ENCODE measurements at regions not wholly inside any gene's neighbourhood (a gene's known extent, or its start where the extent isn't known, plus 50 kb on each side); places are given as distances from the start of the nearest gene placed in this dataset.
"Not testable (repeated sequence)": the region's sequence is repeated elsewhere in the genome, so short reads cannot be mapped to it uniquely, and the experiment has no call there.

DNA sequence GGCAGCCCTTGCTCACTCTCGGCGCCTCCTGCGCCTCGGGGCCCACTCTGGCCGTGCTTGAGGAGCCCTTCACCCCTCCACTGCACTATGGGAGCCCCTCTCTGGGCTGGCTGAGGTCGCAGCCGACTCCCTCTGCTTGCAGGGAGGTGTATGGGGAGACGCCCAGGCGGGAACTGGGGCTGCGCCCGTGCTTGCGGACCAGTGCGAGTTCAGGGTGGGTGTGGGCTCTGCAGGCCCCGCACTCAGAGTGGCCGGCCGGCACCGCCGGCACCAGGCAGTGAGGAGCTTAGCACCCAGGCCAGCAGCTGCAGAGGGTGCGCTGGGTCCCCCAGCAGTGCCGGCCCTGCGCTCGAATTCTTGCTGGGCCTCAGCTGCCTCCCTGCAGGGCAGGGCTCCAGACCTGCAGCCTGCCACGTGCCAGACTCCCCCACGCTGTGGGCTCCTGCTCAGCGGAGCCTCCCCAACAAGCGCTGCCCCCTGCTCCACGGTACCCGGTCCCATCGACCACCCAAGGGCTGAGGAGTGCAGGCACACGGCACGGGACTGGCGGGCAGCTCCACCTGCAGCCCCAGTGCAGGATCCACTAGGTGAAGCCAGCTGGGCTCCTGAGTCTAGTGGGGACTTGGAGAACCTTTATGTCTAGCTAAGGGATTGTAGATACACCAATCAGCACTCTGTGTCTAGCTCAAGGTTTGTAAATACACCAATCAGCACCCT lies 54.0 kb upstream of the WWC2 start:
- H3K4me3 Mint-ChIP-seq; DNase-seq; ATAC-seq (replicated peaks); H3K36me3 Mint-ChIP-seq (ENCODE audit: insufficient read depth); H3K4me1 Mint-ChIP-seq (ENCODE audit: low read depth in 2 of 2); H3K9me3 Mint-ChIP-seq; H3K27ac Mint-ChIP-seq: not testable (repeated sequence)
- H3K27me3 Mint-ChIP-seq: peaks cover 23 to 36% of the 10 kb centered on the region in 2 donors

DNA sequence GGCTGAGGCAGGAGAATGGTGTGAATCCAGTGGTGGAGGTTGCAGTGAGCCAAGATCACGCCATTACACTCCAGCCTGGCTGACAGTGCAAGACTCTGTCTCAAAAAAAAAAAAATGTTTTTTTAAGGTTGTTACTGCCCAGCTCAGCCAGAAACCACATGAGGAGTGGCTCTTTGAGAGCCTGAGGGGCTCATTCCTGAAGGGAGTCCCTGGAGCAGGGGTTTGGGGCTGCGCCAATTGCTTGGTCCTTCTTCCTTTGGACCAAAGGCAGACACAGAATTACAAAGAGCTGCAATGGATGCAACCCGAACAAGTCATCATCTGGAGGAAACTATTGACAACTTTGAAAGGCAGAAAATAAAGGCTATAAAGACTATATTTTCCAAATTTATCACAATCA lies 60.6 kb upstream of the WWC2 start:
- Mint-ChIP-seq H3K9me3 (no peaks in the 10 kb centered on the region), H3K36me3 (ENCODE audit: insufficient read depth) (no peaks in the 10 kb centered on the region), H3K27me3 (peaks cover 25 to 27% of the 10 kb centered on the region in 2 donors), H3K4me3 (no peak overlapping the region), H3K4me1 (ENCODE audit: low read depth in 2 of 2) (no peaks in the 10 kb centered on the region), H3K27ac (no peak overlapping the region)
- DNase-seq (no peak), ATAC-seq (replicated peaks) (no peak)

DNA sequence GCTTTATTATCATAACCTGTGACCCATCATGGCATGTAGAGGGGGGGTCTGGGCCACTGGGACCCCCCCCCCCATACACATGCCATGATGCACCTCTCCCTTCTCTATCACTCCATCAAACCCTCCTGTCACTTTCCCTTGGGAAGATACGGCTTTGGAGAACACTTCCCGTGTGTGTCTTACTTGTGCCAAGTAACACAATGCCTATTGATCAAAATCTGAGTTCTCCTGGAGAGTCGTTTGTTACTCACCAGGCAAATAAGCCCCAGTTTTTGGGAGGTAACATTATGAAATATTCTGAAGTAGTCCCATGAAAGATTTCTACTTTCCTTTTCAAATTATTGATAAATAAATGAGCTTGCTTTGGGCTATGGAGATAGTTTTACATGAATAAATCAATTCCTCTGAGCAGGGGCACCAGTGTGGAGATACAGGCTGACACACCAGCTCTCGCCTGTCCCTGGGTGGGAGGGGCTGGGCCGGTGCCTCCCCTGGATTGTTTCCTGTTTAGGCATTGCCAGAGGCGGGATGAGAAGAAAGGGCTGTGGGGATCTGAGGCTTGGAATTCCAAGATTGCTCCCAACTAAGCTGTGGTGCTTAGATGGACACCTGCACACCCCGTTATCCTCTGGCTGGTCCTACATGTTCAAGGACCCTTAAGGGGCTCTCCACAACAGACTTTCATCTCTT lies 63.2 kb upstream of the WWC2 start:
- Mint-ChIP-seq H3K4me3 (no peak overlapping the region), H3K36me3 (ENCODE audit: insufficient read depth) (no peaks in the 10 kb centered on the region), H3K9me3 (no peaks in the 10 kb centered on the region), H3K27ac (no peak overlapping the region), H3K4me1 (ENCODE audit: low read depth in 2 of 2) (no peaks in the 10 kb centered on the region), H3K27me3 (peaks cover 26 to 27% of the 10 kb centered on the region in 2 donors)
- ATAC-seq (replicated peaks) (no peak), DNase-seq (no peak)

DNA sequence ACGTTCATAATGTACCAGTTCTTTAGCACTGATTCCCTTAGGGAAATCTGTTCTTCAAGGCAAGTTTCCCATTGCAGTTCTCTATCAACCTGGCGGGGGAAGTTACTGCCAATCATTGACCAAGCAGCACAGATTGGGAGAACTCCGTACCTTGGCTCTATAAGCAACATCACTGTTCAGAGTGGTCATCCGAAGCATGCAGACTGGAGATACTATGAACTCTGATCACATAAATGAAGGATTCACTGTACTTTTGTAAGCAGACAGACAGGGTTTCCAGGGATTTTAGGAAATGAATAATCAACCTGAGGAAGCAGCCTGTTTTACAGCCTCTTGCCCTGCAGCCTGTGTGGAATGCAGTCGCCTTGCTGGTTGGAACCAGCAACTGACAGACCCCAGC lies 63.8 kb upstream of the WWC2 start:
- H3K4me1 Mint-ChIP-seq (ENCODE audit: low read depth in 2 of 2): no peaks in the 10 kb centered on the region
- peaks cover 27 to 30% of the 10 kb centered on the region in 2 donors for H3K27me3 Mint-ChIP-seq
- H3K27ac Mint-ChIP-seq: no peak overlapping the region
- no peak for DNase-seq
- H3K36me3 Mint-ChIP-seq (ENCODE audit: insufficient read depth): no peaks in the 10 kb centered on the region
- no peaks in the 10 kb centered on the region for H3K9me3 Mint-ChIP-seq
- ATAC-seq (replicated peaks): no peak
- H3K4me3 Mint-ChIP-seq: no peak overlapping the region

DNA sequence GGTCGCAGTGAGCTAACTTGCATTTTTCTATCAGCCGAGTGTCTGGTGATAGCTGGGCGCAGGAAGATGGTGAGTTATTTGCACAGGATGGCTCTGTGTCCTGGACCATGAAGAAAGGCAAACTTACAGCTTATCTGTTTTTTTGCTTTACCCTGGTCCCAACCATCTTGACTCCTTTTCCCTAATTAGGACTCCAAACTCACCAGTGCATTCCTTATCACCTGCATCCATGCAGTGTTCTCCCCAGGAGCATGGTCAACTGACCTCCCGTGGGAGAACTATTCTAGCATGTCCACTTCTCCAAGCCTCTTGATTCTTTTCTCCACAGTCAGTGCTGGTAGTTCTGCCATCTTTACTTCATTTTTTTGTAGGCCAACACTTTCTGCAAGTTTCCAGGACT lies 68.2 kb upstream of the WWC2 start:
- no peaks in the 10 kb centered on the region for H3K9me3 Mint-ChIP-seq
- no peaks in the 10 kb centered on the region for H3K4me1 Mint-ChIP-seq (ENCODE audit: low read depth in 2 of 2)
- no peak overlapping the region for H3K27ac Mint-ChIP-seq
- ATAC-seq (replicated peaks): no peak
- no peaks in the 10 kb centered on the region for H3K36me3 Mint-ChIP-seq (ENCODE audit: insufficient read depth)
- H3K27me3 Mint-ChIP-seq: peaks cover 18 to 28% of the 10 kb centered on the region in 2 donors
- H3K4me3 Mint-ChIP-seq: no peak overlapping the region
- DNase-seq: no peak

DNA sequence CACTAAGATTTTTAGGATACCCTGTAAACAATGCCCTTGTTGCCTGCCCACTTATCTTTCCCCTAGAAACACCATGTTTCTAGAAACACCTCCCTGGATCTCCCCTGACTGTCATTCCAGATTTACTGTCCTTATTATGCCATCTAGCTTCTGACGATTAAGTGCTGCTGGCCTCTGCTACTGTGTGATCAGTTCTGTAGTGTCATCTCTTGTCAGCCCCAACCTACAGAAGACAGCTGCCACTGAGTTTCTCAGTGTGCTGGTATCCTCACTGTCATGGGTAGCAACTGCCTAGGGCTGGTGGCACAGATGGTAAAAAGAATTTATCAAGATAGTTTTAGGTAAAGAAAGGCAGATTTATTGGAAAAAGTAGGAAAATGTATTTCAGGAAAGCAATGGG lies 68.7 kb upstream of the WWC2 start:
- Mint-ChIP-seq H3K4me3 (no peak overlapping the region), H3K4me1 (ENCODE audit: low read depth in 2 of 2) (no peaks in the 10 kb centered on the region), H3K27ac (no peak overlapping the region), H3K36me3 (ENCODE audit: insufficient read depth) (no peaks in the 10 kb centered on the region), H3K9me3 (no peaks in the 10 kb centered on the region), H3K27me3 (peaks cover 14 to 28% of the 10 kb centered on the region in 2 donors)
- DNase-seq (no peak), ATAC-seq (replicated peaks) (no peak)

DNA sequence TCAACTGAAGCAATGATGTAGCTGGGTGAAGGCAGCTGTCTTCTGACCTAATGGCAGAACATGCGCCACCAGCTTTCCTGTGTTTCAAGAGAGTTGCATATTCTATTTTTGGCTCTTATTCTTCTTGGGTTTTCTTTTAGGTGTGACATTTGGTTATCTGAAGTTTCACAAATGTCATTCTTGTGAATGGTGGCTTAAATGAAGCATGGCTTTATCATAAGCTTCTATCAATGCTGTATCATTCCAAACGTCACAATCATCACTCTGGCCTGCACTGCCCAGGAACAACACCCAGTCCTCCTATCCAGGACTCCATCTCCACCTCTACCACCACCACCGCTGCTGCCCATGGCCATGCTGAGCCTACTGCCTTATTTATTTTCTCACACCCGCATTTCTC lies 69.7 kb upstream of the WWC2 start:
- no peaks in the 10 kb centered on the region for H3K36me3 Mint-ChIP-seq (ENCODE audit: insufficient read depth)
- DNase-seq (no peak), ATAC-seq (replicated peaks) (no peak)
- no peak overlapping the region for H3K27ac Mint-ChIP-seq
- H3K4me1 Mint-ChIP-seq (ENCODE audit: low read depth in 2 of 2): no peaks in the 10 kb centered on the region
- no peak overlapping the region for H3K4me3 Mint-ChIP-seq
- peaks cover 10 to 28% of the 10 kb centered on the region in 2 donors for H3K27me3 Mint-ChIP-seq
- no peaks in the 10 kb centered on the region for H3K9me3 Mint-ChIP-seq

DNA sequence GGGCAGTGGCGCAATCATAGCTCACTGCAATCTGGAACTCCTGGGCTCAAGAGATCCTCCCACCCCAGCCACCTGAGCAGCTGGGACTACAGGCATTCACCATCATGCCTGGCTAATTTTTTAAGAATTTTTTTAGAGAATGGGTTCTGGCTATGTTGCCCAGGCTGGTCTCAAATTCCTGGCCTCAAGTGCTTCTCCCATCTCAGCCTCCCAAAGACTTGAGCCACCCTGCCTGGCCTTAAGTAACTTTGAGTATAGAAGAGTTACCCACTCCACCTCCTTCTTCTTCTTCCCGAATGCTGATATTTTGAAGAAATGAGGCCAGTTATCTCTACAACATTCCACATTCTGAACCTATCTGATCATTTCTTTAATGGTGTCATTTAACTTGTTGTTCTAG lies 72.4 kb upstream of the WWC2 start:
- Mint-ChIP-seq H3K36me3 (ENCODE audit: insufficient read depth) (no peaks in the 10 kb centered on the region), H3K9me3 (no peaks in the 10 kb centered on the region), H3K27me3 (peaks cover 13 to 34% of the 10 kb centered on the region in 2 donors), H3K27ac (no peak overlapping the region), H3K4me3 (no peak overlapping the region), H3K4me1 (ENCODE audit: low read depth in 2 of 2) (no peaks in the 10 kb centered on the region)
- ATAC-seq (replicated peaks) (no peak), DNase-seq (no peak)

DNA sequence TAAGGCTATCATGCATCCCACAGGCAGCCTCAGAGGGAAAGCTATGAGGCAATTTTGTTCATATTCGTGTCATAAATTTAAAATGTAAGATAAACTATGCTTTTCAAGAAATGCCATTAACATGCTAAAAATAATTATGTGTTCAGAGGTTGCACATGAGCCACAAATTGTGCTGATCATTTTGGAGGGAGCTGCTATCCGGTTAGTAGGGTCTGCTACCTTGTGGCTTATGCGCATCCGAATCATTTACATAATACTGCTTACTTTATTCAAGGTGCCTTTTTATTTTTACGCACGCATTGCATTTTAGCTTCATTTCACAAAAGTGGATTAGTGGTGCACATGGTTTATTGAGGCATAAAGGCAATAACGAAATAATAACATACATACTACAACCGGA lies 76.4 kb upstream of the WWC2 start:
- DNase-seq (no peak), ATAC-seq (replicated peaks) (no peak)
- H3K4me3 Mint-ChIP-seq: no peak overlapping the region
- H3K9me3 Mint-ChIP-seq: no peaks in the 10 kb centered on the region
- H3K27ac Mint-ChIP-seq: no peak overlapping the region
- H3K27me3 Mint-ChIP-seq: peaks cover 11 to 12% of the 10 kb centered on the region in 2 donors
- H3K36me3 Mint-ChIP-seq (ENCODE audit: insufficient read depth): no peaks in the 10 kb centered on the region
- H3K4me1 Mint-ChIP-seq (ENCODE audit: low read depth in 2 of 2): peaks cover 0 to 1% of the 10 kb centered on the region in 2 donors

DNA sequence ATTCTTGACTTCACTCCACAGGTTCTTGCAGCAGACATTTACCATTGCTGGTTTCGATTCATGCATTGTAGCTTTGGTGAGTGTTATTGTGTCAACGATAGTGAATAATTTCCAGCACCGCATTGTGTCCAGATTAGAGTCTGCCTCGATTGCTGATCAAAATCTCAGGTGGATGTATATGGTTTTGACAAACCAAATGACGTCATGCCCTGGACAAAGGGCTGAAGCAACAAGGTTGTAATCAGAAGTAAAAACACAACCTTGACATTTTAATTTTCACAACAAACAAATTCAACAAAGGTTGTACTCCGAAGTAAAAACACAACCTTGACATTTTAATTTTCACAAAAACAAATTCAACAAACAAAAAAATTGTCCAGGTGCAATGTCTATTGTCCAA lies 81.1 kb upstream of the WWC2 start:
- Mint-ChIP-seq H3K9me3 (no peaks in the 10 kb centered on the region), H3K4me3 (no peak overlapping the region), H3K36me3 (ENCODE audit: insufficient read depth) (no peaks in the 10 kb centered on the region), H3K4me1 (ENCODE audit: low read depth in 2 of 2) (peaks cover 0 to 1% of the 10 kb centered on the region in 2 donors), H3K27me3 (peaks cover 16 to 24% of the 10 kb centered on the region in 2 donors), H3K27ac (no peak overlapping the region)
- no peak for DNase-seq
- ATAC-seq (replicated peaks): no peak

DNA sequence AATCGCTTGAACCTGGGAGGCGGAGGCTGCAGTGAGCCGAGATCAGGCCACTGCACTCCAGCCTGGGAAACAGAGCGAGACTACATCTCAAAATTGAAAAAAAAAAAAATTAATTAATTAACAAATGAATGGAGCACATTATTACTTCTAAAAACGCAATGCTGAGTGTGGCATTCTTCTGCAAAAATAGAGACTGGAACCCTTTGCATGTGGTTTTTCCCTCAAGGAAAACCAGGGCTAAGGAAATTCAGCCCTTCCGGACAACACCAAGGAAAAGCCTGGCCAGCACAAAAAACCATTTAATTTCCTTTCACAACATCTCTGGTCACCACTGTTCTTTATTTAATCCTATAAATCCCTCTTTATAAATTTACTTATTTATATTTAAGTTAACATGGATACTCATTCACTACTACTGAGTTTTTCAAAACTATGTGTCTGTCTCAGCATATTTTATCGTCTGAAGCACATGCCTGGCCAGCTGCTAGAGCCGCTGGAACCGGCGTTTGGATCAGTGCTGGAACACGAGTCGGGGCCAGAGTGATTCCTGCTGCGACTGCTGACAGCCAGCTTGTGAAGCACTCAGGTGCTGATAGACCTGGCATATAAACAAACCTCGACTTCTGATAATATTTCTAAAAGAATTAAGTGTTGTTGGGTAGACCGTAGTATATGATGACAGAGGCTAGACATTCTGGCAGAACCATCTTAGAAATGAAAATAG lies 84.5 kb upstream of the WWC2 start:
- DNase-seq (no peak), ATAC-seq (replicated peaks) (no peak)
- H3K27ac Mint-ChIP-seq: no peak overlapping the region
- H3K36me3 Mint-ChIP-seq (ENCODE audit: insufficient read depth): no peaks in the 10 kb centered on the region
- peaks cover 0 to 1% of the 10 kb centered on the region in 2 donors for H3K4me1 Mint-ChIP-seq (ENCODE audit: low read depth in 2 of 2)
- H3K27me3 Mint-ChIP-seq: peaks cover 9 to 31% of the 10 kb centered on the region in 2 donors
- no peak overlapping the region for H3K4me3 Mint-ChIP-seq
- peaks cover 0 to 1% of the 10 kb centered on the region in 2 donors for H3K9me3 Mint-ChIP-seq

DNA sequence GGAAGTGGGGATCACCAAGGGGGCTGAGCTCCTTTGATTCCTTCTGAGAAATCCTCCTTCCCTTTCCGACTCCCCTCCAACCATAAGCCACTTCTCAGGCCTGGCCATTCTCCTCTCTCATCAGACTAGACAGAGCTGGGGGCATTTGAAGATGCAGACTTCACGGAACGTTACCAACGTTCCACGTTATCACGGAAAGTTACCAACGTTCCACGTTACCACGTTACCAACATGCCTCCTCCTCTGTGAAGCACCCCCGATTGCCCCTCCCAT lies 85.4 kb upstream of the WWC2 start:
- Mint-ChIP-seq H3K4me3 (no peak overlapping the region), H3K9me3 (peaks cover 0 to 1% of the 10 kb centered on the region in 2 donors)

DNA sequence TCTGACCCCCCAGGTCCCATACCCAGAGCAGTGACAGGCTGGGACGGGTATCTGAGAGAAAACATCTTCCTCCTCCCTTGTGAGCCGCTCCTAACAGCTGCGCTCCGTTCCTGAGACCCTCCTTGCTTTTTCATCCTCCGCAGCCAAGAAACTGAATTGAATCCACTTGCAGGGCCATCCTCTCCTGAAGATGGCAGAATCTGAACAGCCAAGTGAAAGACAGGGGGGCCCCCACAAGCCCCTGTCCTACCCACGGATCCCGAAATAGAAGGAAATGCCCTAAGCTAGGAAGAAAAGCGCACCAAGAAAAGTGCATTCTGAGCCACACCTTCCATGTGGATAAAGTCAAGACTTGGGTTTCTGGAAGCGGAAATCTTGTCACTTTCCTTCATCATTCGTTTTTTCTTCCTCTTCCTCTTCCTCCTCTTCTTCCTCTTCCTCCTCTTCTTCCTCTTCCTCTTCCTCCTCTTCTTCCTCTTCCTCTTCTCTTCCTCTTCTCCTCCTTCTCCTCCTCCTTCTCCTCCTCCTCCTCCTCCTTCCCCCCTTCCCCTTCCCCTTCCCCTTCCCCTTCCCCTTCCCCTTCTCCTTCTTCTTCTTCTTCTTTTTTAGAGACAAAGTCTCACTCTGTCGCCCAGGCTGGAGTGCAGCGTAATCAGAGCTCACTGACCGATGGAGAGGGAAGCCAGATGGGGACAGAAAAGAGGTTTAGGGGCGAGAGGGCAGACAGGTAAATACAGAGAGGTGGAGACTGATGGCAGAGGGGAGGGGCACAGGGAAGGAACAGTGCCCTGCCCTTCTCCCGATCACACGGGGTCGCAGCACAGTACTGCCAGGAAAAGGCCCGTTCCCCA lies 86.0 kb upstream of the WWC2 start:
- ATAC-seq (replicated peaks): no peak

More for the DNA sequence above, 85.4 kb upstream of the WWC2 start:
- H3K27ac Mint-ChIP-seq: no peak overlapping the region
- ATAC-seq (replicated peaks): no peak
- no peaks in the 10 kb centered on the region for H3K36me3 Mint-ChIP-seq (ENCODE audit: insufficient read depth)
- peaks cover 11 to 40% of the 10 kb centered on the region in 2 donors for H3K27me3 Mint-ChIP-seq
- H3K4me1 Mint-ChIP-seq (ENCODE audit: low read depth in 2 of 2): peaks cover 0 to 1% of the 10 kb centered on the region in 2 donors
- DNase-seq: no peak

More for the DNA sequence above, 86.0 kb upstream of the WWC2 start:
- Mint-ChIP-seq H3K9me3 (peaks cover 0 to 1% of the 10 kb centered on the region in 2 donors), H3K27ac (no peak overlapping the region), H3K4me1 (ENCODE audit: low read depth in 2 of 2) (peaks cover 0 to 1% of the 10 kb centered on the region in 2 donors), H3K27me3 (peaks cover 12 to 45% of the 10 kb centered on the region in 2 donors), H3K36me3 (ENCODE audit: insufficient read depth) (no peaks in the 10 kb centered on the region), H3K4me3 (no peak overlapping the region)
- no peak for DNase-seq

All from effector memory CD8-positive, alpha-beta T cell (primary cell).